HG03565 (cell line): ENCODE measurements at regions not wholly inside any gene's neighbourhood (a gene's known extent, or its start where the extent isn't known, plus 50 kb on each side); places are given as distances from the start of the nearest gene placed in this dataset.

ENCODE experiments used
- ATAC-seq: cut with Tn5 transposase; IDR thresholded peaks from one replicate; pipeline ENCODE4 v1.9.1; 2021; ENCODE audit warnings: mild to moderate bottlenecking, moderate library complexity; ENCODE audit not compliant: unreplicated experiment

- ATAC-seq: no peak
Measured at GRCh38 chr14:101469382-101470247, 91.7 kb upstream of the DIO3 start.

- ATAC-seq: no peak
Measured at GRCh38 chr14:101470266-101470665, 91.0 kb upstream of the DIO3 start.

GRCh38 chr14:101471723-101472517 is 89.4 kb upstream of the DIO3 start:
- ATAC-seq: no peak

DNA sequence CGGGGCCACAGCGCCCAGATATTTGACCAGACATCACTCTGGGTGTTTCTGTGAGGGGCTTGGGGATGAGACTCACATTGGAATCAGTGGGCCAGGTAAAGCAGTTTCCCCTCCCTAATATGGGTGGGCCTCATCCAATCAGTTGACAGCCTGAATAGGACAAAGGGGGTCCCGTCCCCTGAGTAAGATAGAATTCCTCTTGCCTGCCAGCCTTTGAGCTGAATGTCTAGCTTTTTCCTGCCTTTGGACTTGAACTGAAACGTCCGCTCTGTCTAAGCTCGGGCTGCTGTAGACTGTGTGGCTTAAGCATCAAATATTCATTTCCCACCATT is 88.8 kb upstream of the DIO3 start:
- no peak for ATAC-seq

DNA sequence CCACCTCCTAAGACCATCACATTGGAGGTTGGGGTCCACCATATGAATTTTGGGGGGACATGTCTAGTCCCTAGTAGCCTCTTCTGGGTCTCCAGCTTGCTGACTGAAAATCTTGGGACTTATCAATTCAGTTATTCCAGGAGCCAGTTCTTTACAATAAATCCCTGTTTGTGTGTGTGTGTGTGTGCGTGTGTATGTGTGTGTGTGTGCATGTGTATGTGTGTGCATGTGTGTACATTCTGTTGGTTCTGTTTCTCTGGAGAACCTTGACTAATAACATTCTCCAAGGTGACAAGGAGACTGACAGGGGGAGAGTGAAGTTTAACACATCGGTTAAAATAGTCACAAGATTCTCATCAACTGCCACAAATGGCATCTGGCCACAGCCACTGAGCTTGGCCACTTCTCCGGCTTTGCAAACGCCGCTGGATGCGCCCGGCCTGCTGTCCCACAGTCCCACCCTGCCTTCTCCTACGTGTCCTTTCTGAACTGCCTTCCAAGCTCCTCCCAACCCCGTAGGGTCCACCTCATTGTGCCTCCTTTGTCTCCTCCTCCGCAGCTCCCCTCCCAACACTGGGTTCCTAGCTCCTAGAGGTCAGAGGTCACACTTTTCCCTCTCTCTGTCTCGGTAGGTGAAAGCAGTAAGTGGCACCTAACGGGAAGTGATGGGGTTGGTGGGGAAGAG is 88.1 kb upstream of the DIO3 start:
- no peak for ATAC-seq

- no peak for ATAC-seq
Measured at GRCh38 chr14:101473795-101474562, 87.3 kb upstream of the DIO3 start.

GRCh38 chr14:101474563-101475455 is 86.5 kb upstream of the DIO3 start:
- ATAC-seq: no peak

- no peak for ATAC-seq
Measured at GRCh38 chr14:101475456-101476257, 85.6 kb upstream of the DIO3 start.

- ATAC-seq: no peak
Measured at GRCh38 chr14:101476258-101476915, 84.9 kb upstream of the DIO3 start.

DNA sequence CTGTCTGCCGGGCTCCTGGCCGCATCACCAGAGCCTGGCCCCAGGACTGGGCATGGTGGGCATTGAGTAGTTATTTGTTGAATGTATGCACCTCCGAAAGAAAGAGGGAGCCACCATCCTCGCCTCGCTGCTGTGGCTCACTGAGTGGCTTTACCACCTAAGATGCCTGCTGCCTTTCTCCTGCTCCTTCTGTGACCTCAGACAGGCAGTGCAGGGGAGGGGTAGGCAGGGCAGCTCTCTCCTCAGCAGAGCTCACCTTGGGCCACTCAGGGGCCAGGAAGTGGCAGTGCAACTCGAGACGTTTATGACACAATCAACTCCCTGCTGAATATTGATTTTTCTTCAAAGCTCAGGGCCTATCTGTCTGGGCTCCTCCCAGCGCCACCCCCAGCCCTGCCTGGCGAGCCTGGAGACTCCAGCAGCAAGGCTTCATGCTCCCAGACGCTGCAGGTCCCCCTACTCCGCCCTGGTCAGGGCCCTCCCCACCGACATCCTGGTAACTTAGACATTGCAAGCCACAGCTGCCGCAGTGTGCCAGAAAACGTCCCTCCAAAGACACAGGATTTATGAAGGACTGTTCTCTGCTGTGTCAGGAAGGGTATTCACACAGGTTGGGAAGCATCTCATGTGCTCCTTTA is 84.3 kb upstream of the DIO3 start:
- ATAC-seq: no peak

- no peak for ATAC-seq
Measured at GRCh38 chr14:101477648-101478047, 83.6 kb upstream of the DIO3 start.

- ATAC-seq: no peak
Measured at GRCh38 chr14:101478096-101478495, 83.2 kb upstream of the DIO3 start.

- ATAC-seq: no peak
Measured at GRCh38 chr14:101478796-101479410, 82.4 kb upstream of the DIO3 start.

DNA sequence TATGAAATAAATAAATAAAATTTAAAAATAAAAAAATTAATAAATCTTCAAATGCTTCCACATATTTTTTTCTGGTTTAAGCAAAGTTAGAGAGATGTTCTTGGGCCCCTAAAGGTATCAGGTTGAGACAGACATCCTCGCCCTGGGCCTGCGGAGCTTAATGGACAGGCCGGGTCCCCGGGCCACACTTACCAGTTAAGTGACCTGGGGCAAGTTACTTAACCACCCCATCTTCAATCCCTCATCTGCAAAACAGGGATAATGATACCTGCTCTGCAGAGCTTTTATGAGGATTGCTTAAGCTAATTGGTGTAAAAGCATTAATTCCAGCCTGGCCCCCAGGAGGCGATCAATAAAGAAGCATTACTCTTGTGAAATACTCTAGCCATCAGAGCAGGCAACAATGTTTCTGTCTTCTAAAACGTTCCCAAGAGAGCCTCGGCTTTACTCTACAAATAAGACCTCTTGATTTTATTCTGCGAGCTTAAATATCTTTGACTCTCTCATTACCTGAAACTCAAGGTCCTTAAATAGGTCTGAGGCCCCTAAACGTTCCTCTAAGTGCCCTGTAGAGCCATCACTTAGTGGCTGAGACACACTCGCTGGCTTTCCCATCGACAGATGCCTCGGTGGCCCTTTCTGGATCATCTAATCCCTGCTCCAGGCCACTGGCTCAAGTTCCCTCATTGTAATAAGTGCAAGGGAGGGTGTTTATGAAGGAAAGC is 81.1 kb upstream of the DIO3 start:
- no peak for ATAC-seq

GRCh38 chr14:101480747-101481530 is 80.4 kb upstream of the DIO3 start:
- ATAC-seq: no peak

GRCh38 chr14:101481557-101481956 is 79.7 kb upstream of the DIO3 start:
- ATAC-seq: no peak
